ENCODE measurements at regions not wholly inside any gene's neighbourhood (a gene's known extent, or its start where the extent isn't known, plus 50 kb on each side); places are given as distances from the start of the nearest gene placed in this dataset.

GRCh38 chr3:1848935-1849334 is 249.7 kb upstream of the CNTN4 start:
- DNase-seq (no peak), ATAC-seq (no peak)
- no peak for TF ChIP-seq CTCF (IDR thresholded peaks at IDR 0.05)
- intact Hi-C loops (cut with DNase I, micrococcal nuclease) = no loop called here
- H3K36me3 ChIP-seq (ENCODE audit: low read depth) = no peaks in the 10 kb centered on the region
- H3K9me3 ChIP-seq = no peaks in the 10 kb centered on the region
- H3K4me3 ChIP-seq = no peak overlapping the region
- H3K4me1 ChIP-seq (ENCODE audit: low read depth) = no peaks in the 10 kb centered on the region

GRCh38 chr3:1852950-1853349 is 245.7 kb upstream of the CNTN4 start:
- Histone ChIP-seq H3K4me3 (no peak overlapping the region), H3K36me3 (ENCODE audit: low read depth) (no peaks in the 10 kb centered on the region), H3K9me3 (no peaks in the 10 kb centered on the region), H3K4me1 (ENCODE audit: low read depth) (no peaks in the 10 kb centered on the region)
- intact Hi-C loops (cut with DNase I, micrococcal nuclease) = no loop called here
- no peak for TF ChIP-seq CTCF (IDR thresholded peaks at IDR 0.05)
- ATAC-seq (no peak), DNase-seq (no peak)

GRCh38 chr3:1855841-1856240 is 242.8 kb upstream of the CNTN4 start:
- no peaks in the 10 kb centered on the region for H3K9me3 ChIP-seq
- DNase-seq = no peak
- no peak overlapping the region for H3K4me3 ChIP-seq
- intact Hi-C loops (cut with DNase I, micrococcal nuclease) = no loop called here
- no peak for TF ChIP-seq CTCF (IDR thresholded peaks at IDR 0.05)
- no peaks in the 10 kb centered on the region for H3K4me1 ChIP-seq (ENCODE audit: low read depth)
- H3K36me3 ChIP-seq (ENCODE audit: low read depth) = no peaks in the 10 kb centered on the region
- no peak for ATAC-seq

GRCh38 chr3:1870738-1871137 is 227.9 kb upstream of the CNTN4 start:
- intact Hi-C loops (cut with DNase I, micrococcal nuclease) = no loop called here
- Histone ChIP-seq H3K4me1 (ENCODE audit: low read depth) (no peaks in the 10 kb centered on the region), H3K36me3 (ENCODE audit: low read depth) (no peaks in the 10 kb centered on the region), H3K4me3 (no peak overlapping the region), H3K9me3 (no peaks in the 10 kb centered on the region)
- DNase-seq (no peak), ATAC-seq (no peak)
- TF ChIP-seq CTCF (IDR thresholded peaks at IDR 0.05) = no peak

- TF ChIP-seq CTCF (IDR thresholded peaks at IDR 0.05) = no peak
- peaks cover under 1% of the 10 kb centered on the region for H3K9me3 ChIP-seq
- H3K36me3 ChIP-seq (ENCODE audit: low read depth) = no peaks in the 10 kb centered on the region
- DNase-seq = no peak
- H3K4me1 ChIP-seq (ENCODE audit: low read depth) = peaks cover 2% of the 10 kb centered on the region
- ATAC-seq = no peak
- H3K4me3 ChIP-seq = no peak overlapping the region
- intact Hi-C loops (cut with DNase I, micrococcal nuclease) = no loop called here
These were observed 215.1 kb upstream of the CNTN4 start for GRCh38 chr3:1883534-1883933.

GRCh38 chr3:1892459-1892858 is 206.2 kb upstream of the CNTN4 start:
- intact Hi-C loops (cut with DNase I, micrococcal nuclease) = no loop called here
- no peak for TF ChIP-seq CTCF (IDR thresholded peaks at IDR 0.05)
- Histone ChIP-seq H3K4me3 (no peak overlapping the region), H3K9me3 (peaks cover 33% of the 10 kb centered on the region), H3K4me1 (ENCODE audit: low read depth) (no peaks in the 10 kb centered on the region), H3K36me3 (ENCODE audit: low read depth) (no peaks in the 10 kb centered on the region)
- no peak for ATAC-seq
- no peak for DNase-seq

All from mucosa of descending colon (tissue), 3 donors.